GM19025 (cell line): ENCODE measurements at regions not wholly inside any gene's neighbourhood (a gene's known extent, or its start where the extent isn't known, plus 50 kb on each side); places are given as distances from the start of the nearest gene placed in this dataset.
"Not testable (repeated sequence)": the region's sequence is repeated elsewhere in the genome, so short reads cannot be mapped to it uniquely, and the experiment has no call there.

Source experiments
- ATAC-seq: cut with Tn5 transposase; IDR thresholded peaks from one replicate; pipeline ENCODE4 v1.9.1; 2021; ENCODE audit warnings: mild to moderate bottlenecking, low read depth, moderate library complexity; ENCODE audit not compliant: unreplicated experiment

DNA sequence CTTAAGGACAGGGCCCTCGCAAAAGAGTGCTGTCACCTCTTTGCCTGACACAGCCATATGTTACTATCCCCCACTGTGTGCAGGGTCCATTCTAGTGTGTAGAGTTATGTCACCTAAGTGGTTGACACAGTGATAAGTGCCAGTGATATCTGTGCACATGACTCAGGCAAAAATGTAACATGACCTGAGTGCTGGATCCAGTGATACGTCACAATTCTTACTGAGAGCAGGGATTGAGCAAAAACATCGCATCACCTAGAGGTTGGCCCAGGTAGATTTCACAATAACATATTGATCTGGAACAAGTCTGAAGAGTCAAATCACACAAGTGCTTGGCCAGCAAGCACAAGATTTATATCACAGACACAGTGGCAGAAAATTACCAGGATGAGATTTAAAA lies 100.5 kb upstream of the BPY2B start:
- ATAC-seq = not testable (repeated sequence)

DNA sequence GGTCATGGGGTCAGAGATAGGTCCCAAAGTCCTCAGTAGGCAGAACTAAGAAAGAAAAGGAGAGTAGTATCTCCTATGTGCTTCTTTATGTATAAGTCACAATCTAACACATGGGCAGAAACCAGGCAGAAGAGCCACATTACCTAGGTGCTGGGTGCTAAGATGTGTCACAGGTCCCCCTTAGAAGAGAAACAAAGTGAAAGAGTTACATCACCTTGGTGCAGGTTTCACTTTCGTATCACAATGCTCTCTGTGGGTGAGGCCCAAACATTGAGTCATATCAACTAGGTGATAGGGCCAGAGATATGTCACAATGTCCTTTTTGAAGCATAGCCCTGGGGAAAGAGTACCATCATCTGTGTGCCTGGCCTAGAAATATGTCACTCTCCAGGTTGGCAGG lies 96.1 kb upstream of the BPY2B start:
- peak; percentile 99 for ATAC-seq

DNA sequence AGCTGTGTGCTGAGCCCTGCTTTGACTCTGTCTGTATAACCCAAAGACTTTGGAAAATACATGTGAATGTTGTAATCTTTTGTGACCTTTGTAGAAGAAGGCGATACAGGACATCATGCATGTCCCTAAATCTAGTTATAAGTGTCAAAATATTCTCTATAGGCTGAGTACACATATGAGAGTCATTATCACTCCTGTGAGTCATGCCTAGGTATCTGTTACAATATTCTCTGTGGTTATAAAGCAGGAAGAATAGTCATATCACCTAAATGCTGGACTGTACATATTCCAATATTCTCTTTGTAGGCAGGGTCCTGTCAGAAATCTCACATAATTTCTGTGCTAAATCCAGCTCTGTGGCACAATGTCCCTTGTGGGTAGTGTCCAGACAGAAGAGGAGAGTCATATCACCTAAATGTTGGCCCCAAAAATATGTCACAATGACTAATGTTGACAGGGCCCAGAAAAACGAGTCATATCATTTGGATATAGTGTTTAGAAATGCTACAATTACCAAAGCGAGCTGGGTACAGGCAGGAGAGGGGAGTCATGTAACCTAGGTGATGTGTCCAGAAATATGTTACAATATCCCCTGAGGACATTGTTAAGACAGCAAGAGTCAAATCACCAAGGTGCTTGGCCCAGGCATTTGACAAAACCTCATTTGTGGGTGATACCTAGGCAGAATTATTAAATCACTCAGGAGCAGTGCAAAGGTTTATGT lies 80.4 kb upstream of the BPY2B start:
- not testable (repeated sequence) for ATAC-seq

DNA sequence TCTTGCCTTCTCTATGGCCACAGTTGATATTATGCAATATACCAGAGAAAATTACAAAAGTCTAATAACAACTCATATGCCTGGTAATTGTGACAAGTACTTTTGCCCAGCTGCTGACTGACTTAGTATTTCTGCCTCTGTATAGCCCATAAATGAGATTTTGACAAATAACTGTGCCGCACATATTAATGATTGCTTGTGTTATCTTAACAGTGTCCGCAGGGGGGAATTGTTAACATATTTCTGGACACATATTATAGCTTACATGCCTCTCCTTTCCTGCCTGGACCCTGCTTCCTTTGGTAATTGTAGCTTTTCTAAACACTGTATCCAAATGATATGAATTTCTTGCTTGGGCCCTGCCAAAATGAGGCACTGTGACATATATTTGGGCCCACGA lies 69.0 kb upstream of the BPY2B start:
- not testable (repeated sequence) for ATAC-seq

DNA sequence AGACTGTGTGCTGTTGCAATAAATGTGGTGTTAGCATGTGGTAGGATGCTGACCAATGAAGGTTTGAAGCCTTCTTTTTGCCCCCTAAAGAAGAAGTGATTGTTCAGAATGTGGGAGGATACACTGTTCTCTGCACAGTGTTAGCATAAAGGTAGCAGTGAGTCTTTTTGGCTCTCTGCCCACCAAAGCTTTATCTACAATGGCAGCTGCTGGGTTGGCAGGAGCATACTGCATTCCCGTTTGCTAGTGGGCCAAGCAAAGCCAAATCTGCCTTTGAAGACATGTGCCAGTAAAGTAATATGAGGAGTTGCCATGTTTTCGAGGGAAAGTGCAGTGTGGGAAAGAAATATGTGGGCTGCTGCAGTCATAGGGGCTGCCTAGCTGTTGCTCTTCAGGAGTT lies 56.4 kb upstream of the BPY2B start:
- ATAC-seq = not testable (repeated sequence)
